WTC11 (cell line): ENCODE measurements at regions not wholly inside any gene's neighbourhood (a gene's known extent, or its start where the extent isn't known, plus 50 kb on each side); places are given as distances from the start of the nearest gene placed in this dataset.

ENCODE experiments used
- ATAC-seq: fragments of 200-7000 bp; cut with Tn5 transposase; 2 replicates; pipeline ENCODE4 v1.10.0; 2021; ENCODE audit warnings: mild to moderate bottlenecking, moderate library complexity
- CTCF ChIA-PET: fragments of 300-600 bp; sonication (Branson Sonifier 250); formaldehyde crosslinking; loops from one replicate; lab custom pipeline; 2021; ENCODE audit warnings: antibody characterized with exemption; lab: Charles Lee
- POLR2A ChIA-PET: fragments of 350-600 bp; sonication (Branson Sonifier 250); formaldehyde crosslinking; loops from one replicate; lab custom pipeline; 2021; ENCODE audit warnings: antibody characterized with exemption; lab: Charles Lee
- DNase-seq: peaks from one replicate; pipeline ENCODE4 v3.0.0; 2021; ENCODE audit warnings: low spot score
- H3K27ac Mint-ChIP-seq: 2 replicates; pipeline ENCODE4 v1.8.0; 2021; ENCODE audit warnings: mixed read lengths
- H3K27me3 Mint-ChIP-seq: 2 replicates; pipeline ENCODE4 v1.8.0; 2021; ENCODE audit warnings: low read depth, mild to moderate bottlenecking, moderate library complexity, mixed read lengths
- H3K36me3 Mint-ChIP-seq: 2 replicates; pipeline ENCODE4 v1.8.0; 2021; ENCODE audit warnings: mixed read lengths
- H3K4me1 Mint-ChIP-seq: 2 replicates; pipeline ENCODE4 v1.8.0; 2022; ENCODE audit warnings: mixed read lengths
- H3K4me3 Mint-ChIP-seq: 2 replicates; pipeline ENCODE4 v1.8.0; 2021; ENCODE audit warnings: mild to moderate bottlenecking, moderate library complexity, mixed read lengths
- H3K9me3 Mint-ChIP-seq: 2 replicates; pipeline ENCODE4 v1.8.0; 2021; ENCODE audit warnings: mixed read lengths
- ATF1 ChIP-seq: sonication (generic); formaldehyde crosslinking; IDR thresholded peaks from 2 replicates; pipeline ENCODE4 v1.8.1; 2023; ENCODE audit warnings: mild to moderate bottlenecking, moderate library complexity, missing genetic modification reagents
- EMX1 ChIP-seq: fragments of 250-450 bp; sonication (Bioruptor Pico); IDR thresholded peaks from 2 replicates; pipeline ENCODE4 v1.8.0; 2021; ENCODE audit warnings: mild to moderate bottlenecking
- FOXJ3 ChIP-seq: sonication (generic); formaldehyde crosslinking; IDR thresholded peaks from 2 replicates; pipeline ENCODE4 v1.9.0; 2021; ENCODE audit warnings: missing genetic modification reagents, mild to moderate bottlenecking, borderline replicate concordance
- FOXK1 ChIP-seq: sonication (generic); formaldehyde crosslinking; IDR thresholded peaks from 2 replicates; pipeline ENCODE4 v1.8.0; 2022; ENCODE audit warnings: mild to moderate bottlenecking, moderate library complexity, missing genetic modification reagents
- HMGA2 ChIP-seq: fragments of 250-450 bp; sonication (Bioruptor Pico); IDR thresholded peaks from 2 replicates; pipeline ENCODE4 v1.4.0; 2021; ENCODE audit warnings: mild to moderate bottlenecking, moderate library complexity
- JAZF1 ChIP-seq: fragments of 250-450 bp; sonication (Bioruptor Pico); IDR thresholded peaks from 2 replicates; pipeline ENCODE4 v1.9.0; 2021; ENCODE audit warnings: moderate library complexity, mild to moderate bottlenecking, inconsistent platforms
- RELA ChIP-seq: sonication (generic); formaldehyde crosslinking; IDR thresholded peaks from 2 replicates; pipeline ENCODE4 v1.8.1; 2022; ENCODE audit warnings: missing genetic modification reagents, mild to moderate bottlenecking, borderline replicate concordance
- TEAD4 ChIP-seq: sonication (generic); formaldehyde crosslinking; IDR thresholded peaks from 2 replicates; pipeline ENCODE4 v1.8.0; 2022; ENCODE audit warnings: mild to moderate bottlenecking, missing genetic modification reagents
- TF ChIP-seq, protein P1 (sequence below): fragments of 250-450 bp; sonication (Bioruptor Pico); IDR thresholded peaks from 2 replicates; pipeline ENCODE4 v1.9.0; 2021; ENCODE audit warnings: mild to moderate bottlenecking
- TF ChIP-seq, protein P2 (sequence below): sonication (generic); formaldehyde crosslinking; IDR thresholded peaks from 2 replicates; pipeline ENCODE4 v1.8.0; 2022; ENCODE audit warnings: mild to moderate bottlenecking, missing genetic modification reagents
- TF ChIP-seq, protein P3 (sequence below): sonication (generic); formaldehyde crosslinking; IDR thresholded peaks from 2 replicates; pipeline ENCODE4 v1.8.1; 2023; ENCODE audit warnings: mild to moderate bottlenecking, missing genetic modification reagents, borderline replicate concordance
- TF ChIP-seq, protein P4 (sequence below): sonication (generic); formaldehyde crosslinking; IDR thresholded peaks from 2 replicates; pipeline ENCODE4 v1.8.1; 2023; ENCODE audit warnings: mild to moderate bottlenecking, missing genetic modification reagents
- TF ChIP-seq, protein P5 (sequence below): sonication (generic); formaldehyde crosslinking; IDR thresholded peaks from 2 replicates; pipeline ENCODE4 v1.8.0; 2023; ENCODE audit warnings: missing genetic modification reagents

DNA sequence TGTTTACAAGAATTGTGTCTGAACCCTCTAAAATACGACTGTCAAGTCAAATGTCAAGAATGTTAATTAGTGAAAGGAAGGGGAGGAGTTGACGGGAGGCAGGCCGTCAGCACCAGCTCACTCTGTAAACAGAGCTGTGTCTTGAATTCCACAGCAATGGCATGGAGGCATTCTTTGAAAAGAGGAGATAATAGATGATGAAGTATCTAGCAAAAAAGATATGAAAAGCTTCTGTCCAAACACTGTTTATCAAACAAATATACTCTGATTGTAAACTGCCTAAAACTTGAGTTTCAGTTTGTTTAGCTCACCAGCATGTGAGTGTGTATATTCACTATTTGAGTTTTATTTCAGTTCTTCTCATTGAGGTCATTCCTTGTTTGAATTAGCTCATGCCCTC lies 94.7 kb upstream of the CDC42EP3 start:
- ATAC-seq: peak; percentile 86

DNA sequence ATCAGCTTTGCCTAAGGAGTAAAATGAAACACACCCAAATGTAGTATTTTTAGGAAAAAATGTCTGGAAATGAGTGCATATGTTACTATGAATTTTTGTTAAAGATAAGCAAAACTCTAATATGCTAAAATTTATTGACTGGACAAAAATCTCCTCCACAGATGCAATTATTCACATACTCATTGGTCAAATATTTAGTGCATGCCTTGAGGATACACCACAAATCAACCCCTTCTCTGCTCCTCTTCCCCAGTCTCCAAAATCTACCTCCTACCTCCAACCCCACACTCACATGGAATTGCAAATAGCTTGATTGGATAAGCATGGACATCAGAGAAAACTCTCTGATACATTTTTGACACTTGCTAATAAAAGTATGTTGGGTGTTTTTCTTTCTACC lies 95.6 kb upstream of the CDC42EP3 start:
- ATAC-seq (no peak), DNase-seq (no peak)
- no peak overlapping the region for H3K4me3 Mint-ChIP-seq
- no peaks in the 10 kb centered on the region for H3K27me3 Mint-ChIP-seq
- H3K4me1 Mint-ChIP-seq: peaks cover 12% of the 10 kb centered on the region
- ChIA-PET CTCF (no interaction called here), POLR2A (no interaction called here)
- H3K9me3 Mint-ChIP-seq: peaks cover 11% of the 10 kb centered on the region; the same call in 1 of the 2 replicates
- TF ChIP-seq EMX1 (CRISPR knock-in tag) (no peak), RELA (CRISPR knock-in tag) (no peak), FOXK1 (CRISPR knock-in tag) (no peak), HMGA2 (CRISPR knock-in tag) (no peak)
- TF ChIP-seq, protein P1, sequence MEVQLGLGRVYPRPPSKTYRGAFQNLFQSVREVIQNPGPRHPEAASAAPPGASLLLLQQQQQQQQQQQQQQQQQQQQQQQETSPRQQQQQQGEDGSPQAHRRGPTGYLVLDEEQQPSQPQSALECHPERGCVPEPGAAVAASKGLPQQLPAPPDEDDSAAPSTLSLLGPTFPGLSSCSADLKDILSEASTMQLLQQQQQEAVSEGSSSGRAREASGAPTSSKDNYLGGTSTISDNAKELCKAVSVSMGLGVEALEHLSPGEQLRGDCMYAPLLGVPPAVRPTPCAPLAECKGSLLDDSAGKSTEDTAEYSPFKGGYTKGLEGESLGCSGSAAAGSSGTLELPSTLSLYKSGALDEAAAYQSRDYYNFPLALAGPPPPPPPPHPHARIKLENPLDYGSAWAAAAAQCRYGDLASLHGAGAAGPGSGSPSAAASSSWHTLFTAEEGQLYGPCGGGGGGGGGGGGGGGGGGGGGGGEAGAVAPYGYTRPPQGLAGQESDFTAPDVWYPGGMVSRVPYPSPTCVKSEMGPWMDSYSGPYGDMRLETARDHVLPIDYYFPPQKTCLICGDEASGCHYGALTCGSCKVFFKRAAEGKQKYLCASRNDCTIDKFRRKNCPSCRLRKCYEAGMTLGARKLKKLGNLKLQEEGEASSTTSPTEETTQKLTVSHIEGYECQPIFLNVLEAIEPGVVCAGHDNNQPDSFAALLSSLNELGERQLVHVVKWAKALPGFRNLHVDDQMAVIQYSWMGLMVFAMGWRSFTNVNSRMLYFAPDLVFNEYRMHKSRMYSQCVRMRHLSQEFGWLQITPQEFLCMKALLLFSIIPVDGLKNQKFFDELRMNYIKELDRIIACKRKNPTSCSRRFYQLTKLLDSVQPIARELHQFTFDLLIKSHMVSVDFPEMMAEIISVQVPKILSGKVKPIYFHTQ (CRISPR knock-in tag): no peak
- TF ChIP-seq, protein P2, sequence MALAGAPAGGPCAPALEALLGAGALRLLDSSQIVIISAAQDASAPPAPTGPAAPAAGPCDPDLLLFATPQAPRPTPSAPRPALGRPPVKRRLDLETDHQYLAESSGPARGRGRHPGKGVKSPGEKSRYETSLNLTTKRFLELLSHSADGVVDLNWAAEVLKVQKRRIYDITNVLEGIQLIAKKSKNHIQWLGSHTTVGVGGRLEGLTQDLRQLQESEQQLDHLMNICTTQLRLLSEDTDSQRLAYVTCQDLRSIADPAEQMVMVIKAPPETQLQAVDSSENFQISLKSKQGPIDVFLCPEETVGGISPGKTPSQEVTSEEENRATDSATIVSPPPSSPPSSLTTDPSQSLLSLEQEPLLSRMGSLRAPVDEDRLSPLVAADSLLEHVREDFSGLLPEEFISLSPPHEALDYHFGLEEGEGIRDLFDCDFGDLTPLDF (CRISPR knock-in tag): no peak
- TF ChIP-seq, protein P3, sequence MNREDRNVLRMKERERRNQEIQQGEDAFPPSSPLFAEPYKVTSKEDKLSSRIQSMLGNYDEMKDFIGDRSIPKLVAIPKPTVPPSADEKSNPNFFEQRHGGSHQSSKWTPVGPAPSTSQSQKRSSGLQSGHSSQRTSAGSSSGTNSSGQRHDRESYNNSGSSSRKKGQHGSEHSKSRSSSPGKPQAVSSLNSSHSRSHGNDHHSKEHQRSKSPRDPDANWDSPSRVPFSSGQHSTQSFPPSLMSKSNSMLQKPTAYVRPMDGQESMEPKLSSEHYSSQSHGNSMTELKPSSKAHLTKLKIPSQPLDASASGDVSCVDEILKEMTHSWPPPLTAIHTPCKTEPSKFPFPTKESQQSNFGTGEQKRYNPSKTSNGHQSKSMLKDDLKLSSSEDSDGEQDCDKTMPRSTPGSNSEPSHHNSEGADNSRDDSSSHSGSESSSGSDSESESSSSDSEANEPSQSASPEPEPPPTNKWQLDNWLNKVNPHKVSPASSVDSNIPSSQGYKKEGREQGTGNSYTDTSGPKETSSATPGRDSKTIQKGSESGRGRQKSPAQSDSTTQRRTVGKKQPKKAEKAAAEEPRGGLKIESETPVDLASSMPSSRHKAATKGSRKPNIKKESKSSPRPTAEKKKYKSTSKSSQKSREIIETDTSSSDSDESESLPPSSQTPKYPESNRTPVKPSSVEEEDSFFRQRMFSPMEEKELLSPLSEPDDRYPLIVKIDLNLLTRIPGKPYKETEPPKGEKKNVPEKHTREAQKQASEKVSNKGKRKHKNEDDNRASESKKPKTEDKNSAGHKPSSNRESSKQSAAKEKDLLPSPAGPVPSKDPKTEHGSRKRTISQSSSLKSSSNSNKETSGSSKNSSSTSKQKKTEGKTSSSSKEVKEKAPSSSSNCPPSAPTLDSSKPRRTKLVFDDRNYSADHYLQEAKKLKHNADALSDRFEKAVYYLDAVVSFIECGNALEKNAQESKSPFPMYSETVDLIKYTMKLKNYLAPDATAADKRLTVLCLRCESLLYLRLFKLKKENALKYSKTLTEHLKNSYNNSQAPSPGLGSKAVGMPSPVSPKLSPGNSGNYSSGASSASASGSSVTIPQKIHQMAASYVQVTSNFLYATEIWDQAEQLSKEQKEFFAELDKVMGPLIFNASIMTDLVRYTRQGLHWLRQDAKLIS: no peak
- no peak overlapping the region for H3K27ac Mint-ChIP-seq
- peaks cover 2% of the 10 kb centered on the region; the same call in 1 of the 2 replicates for H3K36me3 Mint-ChIP-seq

More for the DNA sequence above, 94.7 kb upstream of the CDC42EP3 start:
- POLR2A ChIA-PET: no interaction called here
- 0 out of 2 replicates have a peak overlapping the region, but pooled peaks have one; percentile 24 for H3K27ac Mint-ChIP-seq
- peaks cover 9% of the 10 kb centered on the region; the same call in 1 of the 2 replicates for H3K9me3 Mint-ChIP-seq
- no peak for DNase-seq
- peaks cover 2% of the 10 kb centered on the region; the same call in 1 of the 2 replicates for H3K36me3 Mint-ChIP-seq
- H3K4me3 Mint-ChIP-seq: no peak overlapping the region
- CTCF ChIA-PET: interaction anchor here (0.7 kb wide), 1 partner anchor 66 kb away, joined by 3 read pairs; no protein-coding TSS in a partner anchor
- TF ChIP-seq, protein P4, sequence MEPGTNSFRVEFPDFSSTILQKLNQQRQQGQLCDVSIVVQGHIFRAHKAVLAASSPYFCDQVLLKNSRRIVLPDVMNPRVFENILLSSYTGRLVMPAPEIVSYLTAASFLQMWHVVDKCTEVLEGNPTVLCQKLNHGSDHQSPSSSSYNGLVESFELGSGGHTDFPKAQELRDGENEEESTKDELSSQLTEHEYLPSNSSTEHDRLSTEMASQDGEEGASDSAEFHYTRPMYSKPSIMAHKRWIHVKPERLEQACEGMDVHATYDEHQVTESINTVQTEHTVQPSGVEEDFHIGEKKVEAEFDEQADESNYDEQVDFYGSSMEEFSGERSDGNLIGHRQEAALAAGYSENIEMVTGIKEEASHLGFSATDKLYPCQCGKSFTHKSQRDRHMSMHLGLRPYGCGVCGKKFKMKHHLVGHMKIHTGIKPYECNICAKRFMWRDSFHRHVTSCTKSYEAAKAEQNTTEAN: no peak
- TF ChIP-seq ATF1: no peak
- no peak for TF ChIP-seq TEAD4 (CRISPR knock-in tag)
- TF ChIP-seq JAZF1 (CRISPR knock-in tag): no peak
- TF ChIP-seq, protein P2 (CRISPR knock-in tag): no peak
- TF ChIP-seq FOXK1 (CRISPR knock-in tag): no peak
- TF ChIP-seq FOXJ3 (CRISPR knock-in tag): no peak
- TF ChIP-seq, protein P5, sequence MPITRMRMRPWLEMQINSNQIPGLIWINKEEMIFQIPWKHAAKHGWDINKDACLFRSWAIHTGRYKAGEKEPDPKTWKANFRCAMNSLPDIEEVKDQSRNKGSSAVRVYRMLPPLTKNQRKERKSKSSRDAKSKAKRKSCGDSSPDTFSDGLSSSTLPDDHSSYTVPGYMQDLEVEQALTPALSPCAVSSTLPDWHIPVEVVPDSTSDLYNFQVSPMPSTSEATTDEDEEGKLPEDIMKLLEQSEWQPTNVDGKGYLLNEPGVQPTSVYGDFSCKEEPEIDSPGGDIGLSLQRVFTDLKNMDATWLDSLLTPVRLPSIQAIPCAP (CRISPR knock-in tag): no peak
- H3K4me1 Mint-ChIP-seq: peaks cover 12% of the 10 kb centered on the region
- H3K27me3 Mint-ChIP-seq: no peaks in the 10 kb centered on the region
